WTC11 (cell line): ENCODE measurements at regions not wholly inside any gene's neighbourhood (a gene's known extent, or its start where the extent isn't known, plus 50 kb on each side); places are given as distances from the start of the nearest gene placed in this dataset.

Experiments used
- ATAC-seq: fragments of 200-7000 bp; cut with Tn5 transposase; 2 replicates; pipeline ENCODE4 v1.10.0; 2021; ENCODE audit warnings: mild to moderate bottlenecking, moderate library complexity
- CTCF ChIA-PET: fragments of 300-600 bp; sonication (Branson Sonifier 250); formaldehyde crosslinking; loops from one replicate; lab custom pipeline; 2021; ENCODE audit warnings: antibody characterized with exemption; lab: Charles Lee
- POLR2A ChIA-PET: fragments of 350-600 bp; sonication (Branson Sonifier 250); formaldehyde crosslinking; loops from one replicate; lab custom pipeline; 2021; ENCODE audit warnings: antibody characterized with exemption; lab: Charles Lee
- DNase-seq: peaks from one replicate; pipeline ENCODE4 v3.0.0; 2021; ENCODE audit warnings: low spot score
- H3K27ac Mint-ChIP-seq: 2 replicates; pipeline ENCODE4 v1.8.0; 2021; ENCODE audit warnings: mixed read lengths
- H3K27me3 Mint-ChIP-seq: 2 replicates; pipeline ENCODE4 v1.8.0; 2021; ENCODE audit warnings: low read depth, mild to moderate bottlenecking, moderate library complexity, mixed read lengths
- H3K36me3 Mint-ChIP-seq: 2 replicates; pipeline ENCODE4 v1.8.0; 2021; ENCODE audit warnings: mixed read lengths
- H3K4me1 Mint-ChIP-seq: 2 replicates; pipeline ENCODE4 v1.8.0; 2022; ENCODE audit warnings: mixed read lengths
- H3K4me3 Mint-ChIP-seq: 2 replicates; pipeline ENCODE4 v1.8.0; 2021; ENCODE audit warnings: mild to moderate bottlenecking, moderate library complexity, mixed read lengths
- H3K9me3 Mint-ChIP-seq: 2 replicates; pipeline ENCODE4 v1.8.0; 2021; ENCODE audit warnings: mixed read lengths
- CBFB ChIP-seq: sonication (generic); formaldehyde crosslinking; IDR thresholded peaks from 2 replicates; pipeline ENCODE4 v1.8.1; 2022; ENCODE audit warnings: mild to moderate bottlenecking, low read depth, missing genetic modification reagents
- JUN ChIP-seq: sonication (generic); formaldehyde crosslinking; IDR thresholded peaks from 2 replicates; pipeline ENCODE4 v1.8.0; 2023; ENCODE audit warnings: mild to moderate bottlenecking, missing genetic modification reagents
- NFATC4 ChIP-seq: fragments of 250-450 bp; sonication (Bioruptor Pico); IDR thresholded peaks from 2 replicates; pipeline ENCODE4 v1.9.0; 2021; ENCODE audit warnings: mild to moderate bottlenecking
- NFE2L1 ChIP-seq: sonication (generic); formaldehyde crosslinking; IDR thresholded peaks from 2 replicates; pipeline ENCODE4 v1.8.1; 2023; ENCODE audit warnings: missing genetic modification reagents
- RELA ChIP-seq: sonication (generic); formaldehyde crosslinking; IDR thresholded peaks from 2 replicates; pipeline ENCODE4 v1.8.1; 2022; ENCODE audit warnings: missing genetic modification reagents, mild to moderate bottlenecking, borderline replicate concordance
- SOX15 ChIP-seq: fragments of 250-450 bp; sonication (Bioruptor Pico); IDR thresholded peaks from 2 replicates; pipeline ENCODE4 v1.9.0; 2021; ENCODE audit warnings: mild to moderate bottlenecking
- TEAD4 ChIP-seq: sonication (generic); formaldehyde crosslinking; IDR thresholded peaks from 2 replicates; pipeline ENCODE4 v1.8.0; 2022; ENCODE audit warnings: mild to moderate bottlenecking, missing genetic modification reagents
- ZNF232 ChIP-seq: sonication (generic); formaldehyde crosslinking; IDR thresholded peaks from 2 replicates; pipeline ENCODE4 v1.8.0; 2022; ENCODE audit warnings: mild to moderate bottlenecking, missing genetic modification reagents
- ZNF423 ChIP-seq: fragments of 250-450 bp; sonication (Bioruptor Pico); IDR thresholded peaks from 2 replicates; pipeline ENCODE4 v2.1.2; 2022; ENCODE audit warnings: mild to moderate bottlenecking, moderate library complexity
- TF ChIP-seq, protein P1 (sequence below): sonication (generic); formaldehyde crosslinking; conservative IDR thresholded peaks from 2 replicates; pipeline ENCODE4 v1.8.1; 2023; ENCODE audit warnings: mild to moderate bottlenecking, low read depth, missing genetic modification reagents, moderate library complexity
- TF ChIP-seq, protein P2 (sequence below): sonication (generic); formaldehyde crosslinking; IDR thresholded peaks from 2 replicates; pipeline ENCODE4 v1.8.0; 2023; ENCODE audit warnings: mild to moderate bottlenecking, missing genetic modification reagents
- TF ChIP-seq, protein P3 (sequence below): fragments of 250-450 bp; sonication (Bioruptor Pico); IDR thresholded peaks from 2 replicates; pipeline ENCODE4 v1.9.0; 2021; ENCODE audit warnings: mild to moderate bottlenecking

DNA sequence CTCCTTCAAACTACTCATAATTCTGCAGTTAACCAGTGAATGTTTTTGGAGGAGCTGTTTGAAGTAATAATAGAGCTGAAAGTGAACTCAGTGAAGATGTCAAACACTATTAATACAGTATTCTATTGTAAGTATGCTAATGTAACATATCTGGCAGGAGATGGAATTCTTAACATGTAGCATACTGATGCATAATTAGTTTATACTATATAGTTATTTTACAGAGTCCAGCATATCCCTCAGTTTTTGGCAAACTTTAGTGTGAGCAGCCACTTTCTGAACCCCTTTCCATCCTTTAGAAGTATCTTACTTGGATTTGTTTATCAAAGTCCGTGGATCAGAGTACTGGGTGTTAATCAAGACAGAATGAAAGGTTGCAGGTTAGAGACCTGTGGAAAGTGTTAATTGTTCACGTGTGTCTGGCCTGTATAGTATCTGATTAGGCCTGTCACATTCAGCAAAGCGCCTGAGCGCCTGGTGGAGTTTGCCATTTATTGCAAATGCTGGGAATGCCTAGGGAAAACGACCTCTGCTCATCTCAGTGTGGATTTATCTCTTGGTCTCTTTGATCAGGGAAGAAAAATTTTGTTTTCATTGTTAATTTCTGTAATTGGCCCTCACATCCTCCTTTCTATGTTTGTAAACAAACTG, 251.7 kb upstream of the MAD2L1 start:
- TF ChIP-seq JUN (CRISPR knock-in tag) (no peak), NFATC4 (CRISPR knock-in tag) (no peak), RELA (no peak), CBFB (CRISPR knock-in tag) (no peak), TEAD4 (CRISPR knock-in tag) (no peak)
- TF ChIP-seq, protein P1, sequence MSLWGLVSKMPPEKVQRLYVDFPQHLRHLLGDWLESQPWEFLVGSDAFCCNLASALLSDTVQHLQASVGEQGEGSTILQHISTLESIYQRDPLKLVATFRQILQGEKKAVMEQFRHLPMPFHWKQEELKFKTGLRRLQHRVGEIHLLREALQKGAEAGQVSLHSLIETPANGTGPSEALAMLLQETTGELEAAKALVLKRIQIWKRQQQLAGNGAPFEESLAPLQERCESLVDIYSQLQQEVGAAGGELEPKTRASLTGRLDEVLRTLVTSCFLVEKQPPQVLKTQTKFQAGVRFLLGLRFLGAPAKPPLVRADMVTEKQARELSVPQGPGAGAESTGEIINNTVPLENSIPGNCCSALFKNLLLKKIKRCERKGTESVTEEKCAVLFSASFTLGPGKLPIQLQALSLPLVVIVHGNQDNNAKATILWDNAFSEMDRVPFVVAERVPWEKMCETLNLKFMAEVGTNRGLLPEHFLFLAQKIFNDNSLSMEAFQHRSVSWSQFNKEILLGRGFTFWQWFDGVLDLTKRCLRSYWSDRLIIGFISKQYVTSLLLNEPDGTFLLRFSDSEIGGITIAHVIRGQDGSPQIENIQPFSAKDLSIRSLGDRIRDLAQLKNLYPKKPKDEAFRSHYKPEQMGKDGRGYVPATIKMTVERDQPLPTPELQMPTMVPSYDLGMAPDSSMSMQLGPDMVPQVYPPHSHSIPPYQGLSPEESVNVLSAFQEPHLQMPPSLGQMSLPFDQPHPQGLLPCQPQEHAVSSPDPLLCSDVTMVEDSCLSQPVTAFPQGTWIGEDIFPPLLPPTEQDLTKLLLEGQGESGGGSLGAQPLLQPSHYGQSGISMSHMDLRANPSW (CRISPR knock-in tag) = no peak
- TF ChIP-seq, protein P2, sequence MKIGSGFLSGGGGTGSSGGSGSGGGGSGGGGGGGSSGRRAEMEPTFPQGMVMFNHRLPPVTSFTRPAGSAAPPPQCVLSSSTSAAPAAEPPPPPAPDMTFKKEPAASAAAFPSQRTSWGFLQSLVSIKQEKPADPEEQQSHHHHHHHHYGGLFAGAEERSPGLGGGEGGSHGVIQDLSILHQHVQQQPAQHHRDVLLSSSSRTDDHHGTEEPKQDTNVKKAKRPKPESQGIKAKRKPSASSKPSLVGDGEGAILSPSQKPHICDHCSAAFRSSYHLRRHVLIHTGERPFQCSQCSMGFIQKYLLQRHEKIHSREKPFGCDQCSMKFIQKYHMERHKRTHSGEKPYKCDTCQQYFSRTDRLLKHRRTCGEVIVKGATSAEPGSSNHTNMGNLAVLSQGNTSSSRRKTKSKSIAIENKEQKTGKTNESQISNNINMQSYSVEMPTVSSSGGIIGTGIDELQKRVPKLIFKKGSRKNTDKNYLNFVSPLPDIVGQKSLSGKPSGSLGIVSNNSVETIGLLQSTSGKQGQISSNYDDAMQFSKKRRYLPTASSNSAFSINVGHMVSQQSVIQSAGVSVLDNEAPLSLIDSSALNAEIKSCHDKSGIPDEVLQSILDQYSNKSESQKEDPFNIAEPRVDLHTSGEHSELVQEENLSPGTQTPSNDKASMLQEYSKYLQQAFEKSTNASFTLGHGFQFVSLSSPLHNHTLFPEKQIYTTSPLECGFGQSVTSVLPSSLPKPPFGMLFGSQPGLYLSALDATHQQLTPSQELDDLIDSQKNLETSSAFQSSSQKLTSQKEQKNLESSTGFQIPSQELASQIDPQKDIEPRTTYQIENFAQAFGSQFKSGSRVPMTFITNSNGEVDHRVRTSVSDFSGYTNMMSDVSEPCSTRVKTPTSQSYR (CRISPR knock-in tag) = no peak
- ATAC-seq (no peak), DNase-seq (no peak)
- H3K4me3 Mint-ChIP-seq = no peak overlapping the region
- CTCF ChIA-PET = interaction anchor here (1.3 kb wide), 1 partner anchor 168 kb away, joined by 3 read pairs; no protein-coding TSS in a partner anchor
- POLR2A ChIA-PET = no interaction called here
- H3K36me3 Mint-ChIP-seq = no peaks in the 10 kb centered on the region
- 0 out of 2 replicates have a peak, but pooled peaks cover 3% of the 10 kb centered on the region for H3K4me1 Mint-ChIP-seq
- no peak overlapping the region for H3K27ac Mint-ChIP-seq
- no peaks in the 10 kb centered on the region for H3K27me3 Mint-ChIP-seq
- H3K9me3 Mint-ChIP-seq = no peaks in the 10 kb centered on the region

DNA sequence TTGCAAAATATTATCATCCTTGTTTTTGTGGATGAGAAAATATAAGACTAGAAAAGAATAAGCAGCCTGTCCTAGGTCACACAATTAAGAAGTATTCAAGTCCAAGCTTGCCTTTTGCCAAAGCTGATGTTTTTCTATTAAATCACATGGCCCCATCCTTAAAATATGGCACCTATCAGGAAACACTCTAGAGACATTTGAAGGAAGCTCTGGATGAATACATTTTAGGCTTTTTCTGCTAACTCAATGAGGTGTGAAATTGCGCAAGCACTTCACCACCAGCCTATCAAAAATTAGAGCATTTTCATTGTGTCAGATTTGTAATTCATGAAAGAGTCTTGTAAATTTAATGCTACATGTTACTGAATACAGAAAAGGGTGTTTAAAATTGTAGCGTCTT, 251.1 kb upstream of the MAD2L1 start:
- H3K27me3 Mint-ChIP-seq = no peaks in the 10 kb centered on the region
- no peak for DNase-seq
- ChIA-PET CTCF (no interaction called here), POLR2A (interaction anchor here (0.6 kb wide), 1 partner anchor 10 kb away, joined by 3 read pairs; no protein-coding TSS in a partner anchor)
- 0 out of 2 replicates have a peak, but pooled peaks cover 3% of the 10 kb centered on the region for H3K4me1 Mint-ChIP-seq
- TF ChIP-seq ZNF232 (CRISPR knock-in tag) (no peak), SOX15 (CRISPR knock-in tag) (no peak)
- TF ChIP-seq, protein P3, sequence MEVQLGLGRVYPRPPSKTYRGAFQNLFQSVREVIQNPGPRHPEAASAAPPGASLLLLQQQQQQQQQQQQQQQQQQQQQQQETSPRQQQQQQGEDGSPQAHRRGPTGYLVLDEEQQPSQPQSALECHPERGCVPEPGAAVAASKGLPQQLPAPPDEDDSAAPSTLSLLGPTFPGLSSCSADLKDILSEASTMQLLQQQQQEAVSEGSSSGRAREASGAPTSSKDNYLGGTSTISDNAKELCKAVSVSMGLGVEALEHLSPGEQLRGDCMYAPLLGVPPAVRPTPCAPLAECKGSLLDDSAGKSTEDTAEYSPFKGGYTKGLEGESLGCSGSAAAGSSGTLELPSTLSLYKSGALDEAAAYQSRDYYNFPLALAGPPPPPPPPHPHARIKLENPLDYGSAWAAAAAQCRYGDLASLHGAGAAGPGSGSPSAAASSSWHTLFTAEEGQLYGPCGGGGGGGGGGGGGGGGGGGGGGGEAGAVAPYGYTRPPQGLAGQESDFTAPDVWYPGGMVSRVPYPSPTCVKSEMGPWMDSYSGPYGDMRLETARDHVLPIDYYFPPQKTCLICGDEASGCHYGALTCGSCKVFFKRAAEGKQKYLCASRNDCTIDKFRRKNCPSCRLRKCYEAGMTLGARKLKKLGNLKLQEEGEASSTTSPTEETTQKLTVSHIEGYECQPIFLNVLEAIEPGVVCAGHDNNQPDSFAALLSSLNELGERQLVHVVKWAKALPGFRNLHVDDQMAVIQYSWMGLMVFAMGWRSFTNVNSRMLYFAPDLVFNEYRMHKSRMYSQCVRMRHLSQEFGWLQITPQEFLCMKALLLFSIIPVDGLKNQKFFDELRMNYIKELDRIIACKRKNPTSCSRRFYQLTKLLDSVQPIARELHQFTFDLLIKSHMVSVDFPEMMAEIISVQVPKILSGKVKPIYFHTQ = no peak
- no peak overlapping the region for H3K27ac Mint-ChIP-seq
- no peaks in the 10 kb centered on the region for H3K36me3 Mint-ChIP-seq
- H3K9me3 Mint-ChIP-seq = no peaks in the 10 kb centered on the region
- no peak for ATAC-seq
- H3K4me3 Mint-ChIP-seq = no peak overlapping the region

DNA sequence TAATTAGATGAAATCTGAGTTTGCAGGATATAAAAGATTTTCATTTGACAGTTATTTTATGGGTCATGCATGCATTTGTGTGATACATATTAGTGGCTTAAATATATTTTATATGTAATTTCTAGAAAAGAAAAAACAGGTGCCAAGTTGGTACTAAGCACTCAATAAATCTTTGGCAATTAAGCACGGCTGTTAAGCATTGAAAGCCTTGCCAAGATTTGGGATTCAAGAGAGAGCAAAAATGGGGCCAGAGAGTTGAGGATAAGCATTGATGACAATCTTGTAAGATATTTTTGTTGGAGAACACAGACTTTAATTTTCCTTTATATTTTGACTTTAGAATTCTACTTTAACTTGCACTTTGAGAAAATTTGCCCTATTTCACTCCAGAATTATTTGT, 249.8 kb upstream of the MAD2L1 start:
- H3K27ac Mint-ChIP-seq = no peak overlapping the region
- no peak for TF ChIP-seq ZNF423 (CRISPR knock-in tag)
- TF ChIP-seq NFE2L1 = no peak
- no peaks in the 10 kb centered on the region for H3K27me3 Mint-ChIP-seq
- H3K9me3 Mint-ChIP-seq = no peaks in the 10 kb centered on the region
- H3K4me3 Mint-ChIP-seq = no peak overlapping the region
- CTCF ChIA-PET = no interaction called here
- H3K4me1 Mint-ChIP-seq = 0 out of 2 replicates have a peak, but pooled peaks cover 3% of the 10 kb centered on the region
- POLR2A ChIA-PET = no interaction called here
- H3K36me3 Mint-ChIP-seq = no peaks in the 10 kb centered on the region
- DNase-seq (no peak), ATAC-seq (no peak)
